HCT116 (cell line): ENCODE measurements at regions not wholly inside any gene's neighbourhood (a gene's known extent, or its start where the extent isn't known, plus 50 kb on each side); places are given as distances from the start of the nearest gene placed in this dataset.

Source experiments
- ATAC-seq: fragments of 200-7000 bp; cut with Tn5 transposase; 2 replicates; pipeline ENCODE4 v1.9.1; 2020; ENCODE audit warnings: mild to moderate bottlenecking, moderate library complexity
- BruUV-seq: library from RNA; stranded (reverse); fragments of 400-500 nt; replicated peaks from 2 replicates; lab custom pipeline; 2021; lab: Mats Ljungman, UMichigan
- CTCF ChIA-PET: fragments of 300-600 bp; sonication (Branson Sonifier 250); formaldehyde crosslinking; loops from one replicate; lab custom pipeline; 2021; ENCODE audit warnings: antibody characterized with exemption; lab: Charles Lee
- POLR2A ChIA-PET: fragments of 300-600, 350-600 bp; sonication (Branson Sonifier 250); formaldehyde crosslinking; loops from one replicate; lab custom pipeline; 2021; ENCODE audit warnings: antibody characterized with exemption; lab: Charles Lee
- RAD21 ChIA-PET, 2 experiments: fragments of 300-600 bp; sonication (Branson Sonifier 250); formaldehyde crosslinking; loops; one replicate each; lab custom pipeline; 2023; ENCODE audit warnings: low total read pairs in 2 of 2; ENCODE audit not compliant: uncharacterized antibody in 2 of 2, unreplicated experiment in 2 of 2, low non-redundant PET in 1 of 2; lab: Charles Lee
- DNase-seq: peaks from one replicate; pipeline ENCODE4 v3.0.0-alpha.2; 2010; ENCODE audit warnings: low read depth, low spot score
- H2AFZ ChIP-seq: fragments of 200-600 bp; shearing (Covaris generic), sonication (generic); 2 replicates; pipeline ENCODE4 v1.6.1; 2017; ENCODE audit warnings: low read depth, mixed run types, mixed read lengths, antibody characterized with exemption, low read length; ENCODE audit not compliant: poor library complexity, severe bottlenecking
- H3K27ac ChIP-seq: 2 replicates; pipeline ENCODE4 v1.5.1; 2012; ENCODE audit warnings: low read depth, low read length
- H3K27me3 ChIP-seq: fragments of 200-600 bp; sonication (generic); 2 replicates; pipeline ENCODE4 v1.6.1; 2016; ENCODE audit warnings: mixed run types, low read length, mixed read lengths; ENCODE audit not compliant: insufficient read depth
- H3K36me3 ChIP-seq, 2 experiments: fragments of 200-500 bp in 1 of 2; fragments of 200-600 bp in 1 of 2; sonication (Bioruptor generic) in 1 of 2; sonication (generic) in 1 of 2; 2 replicates each; pipeline versions ENCODE4 v1.5.1 to v1.6.1; 2014 to 2016; ENCODE audit warnings: low read length in 2 of 2, inconsistent platforms in 1 of 2, mixed read lengths in 1 of 2, mixed run types in 1 of 2; ENCODE audit not compliant: insufficient read depth in 2 of 2, control insufficient read depth in 1 of 2
- H3K4me1 ChIP-seq, 2 experiments: fragments of 200-600 bp in 1 of 2; sonication (generic) in 1 of 2; 2 replicates each; pipeline versions ENCODE4 v1.5.1 to v1.6.1; 2012 to 2017; ENCODE audit warnings: low read length in 2 of 2, inconsistent platforms in 1 of 2, mild to moderate bottlenecking in 1 of 2, mixed read lengths in 1 of 2, mixed run types in 1 of 2, moderate library complexity in 1 of 2; ENCODE audit not compliant: insufficient read depth in 2 of 2, control insufficient read depth in 1 of 2
- H3K4me2 ChIP-seq: fragments of 200-600 bp; sonication (generic); 2 replicates; pipeline ENCODE4 v1.6.1; 2017; ENCODE audit warnings: mixed run types, low read length, mixed read lengths
- H3K4me3 ChIP-seq, 2 experiments: fragments of 200-600 bp in 1 of 2; sonication (generic) in 1 of 2; replicated peaks in 1 of 2; 2 replicates each; pipeline ENCODE4 v1.5.1; 2011 to 2016; ENCODE audit warnings: low read length in 2 of 2, control low read depth in 1 of 2, low read depth in 1 of 2, mild to moderate bottlenecking in 1 of 2, mixed read lengths in 1 of 2, mixed run types in 1 of 2
- H3K79me2 ChIP-seq: fragments of 200-600 bp; sonication (generic); 2 replicates; pipeline ENCODE4 v1.6.1; 2017; ENCODE audit warnings: mild to moderate bottlenecking, mixed run types, low read length, moderate library complexity, mixed read lengths; ENCODE audit not compliant: insufficient read depth
- H3K9ac ChIP-seq: fragments of 200-600 bp; sonication (generic); 2 replicates; pipeline ENCODE4 v1.6.1; 2016; ENCODE audit warnings: low read length, mixed read lengths
- H3K9me2 ChIP-seq: fragments of 200-600 bp; sonication (generic), shearing (Covaris generic); 2 replicates; pipeline ENCODE4 v1.6.1; 2017; ENCODE audit warnings: mixed run types, mild to moderate bottlenecking, moderate library complexity; ENCODE audit not compliant: insufficient read depth
- H3K9me3 ChIP-seq, 2 experiments: fragments of 200-500 bp in 1 of 2; fragments of 200-600 bp in 1 of 2; sonication (Bioruptor generic) in 1 of 2; sonication (generic) in 1 of 2; 2 replicates each; pipeline ENCODE4 v1.6.1; 2014 to 2017; ENCODE audit warnings: low read length in 2 of 2, mixed read lengths in 2 of 2, inconsistent platforms in 1 of 2, low read depth in 1 of 2, mild to moderate bottlenecking in 1 of 2, mixed run types in 1 of 2, moderate library complexity in 1 of 2; ENCODE audit not compliant: control insufficient read depth in 1 of 2, insufficient read depth in 1 of 2
- H4K20me1 ChIP-seq: fragments of 200-600 bp; sonication (generic), shearing (Covaris generic); 2 replicates; pipeline ENCODE4 v1.6.1; 2017; ENCODE audit warnings: mixed run types, mild to moderate bottlenecking, moderate library complexity; ENCODE audit not compliant: insufficient read depth
- ATF3 ChIP-seq: IDR thresholded peaks from 2 replicates; pipeline ENCODE4 v1.6.1; 2012
- CBX3 ChIP-seq: IDR thresholded peaks from 2 replicates; pipeline ENCODE4 v1.6.1; 2012; ENCODE audit warnings: low read depth
- CEBPB ChIP-seq: IDR thresholded peaks from 2 replicates; pipeline ENCODE4 v1.6.1; 2012; ENCODE audit warnings: low read depth
- ELF1 ChIP-seq: IDR thresholded peaks from 2 replicates; pipeline ENCODE4 v1.6.1; 2012; ENCODE audit warnings: low read depth, borderline replicate concordance
- EZH2phosphoT487 ChIP-seq: fragments of 200-600 bp; IDR thresholded peaks from 2 replicates; pipeline ENCODE4 v1.6.1; 2018; ENCODE audit warnings: antibody characterized with exemption, borderline replicate concordance
- FOSL1 ChIP-seq: IDR thresholded peaks from 2 replicates; pipeline ENCODE4 v1.6.1; 2012; ENCODE audit warnings: low read depth
- MAX ChIP-seq: IDR thresholded peaks from 2 replicates; pipeline ENCODE4 v1.6.1; 2012
- POLR2A ChIP-seq: IDR thresholded peaks from 2 replicates; pipeline ENCODE4 v1.7.0; 2011; ENCODE audit warnings: borderline replicate concordance; ENCODE audit not compliant: insufficient read depth, insufficient read length; ENCODE audit errors: extremely low read depth
- POLR2AphosphoS5 ChIP-seq: IDR thresholded peaks from 2 replicates; pipeline ENCODE4 v1.6.1; 2011; ENCODE audit warnings: mild to moderate bottlenecking, low read depth, low read length, moderate library complexity
- RAD21 ChIP-seq: IDR thresholded peaks from 2 replicates; pipeline ENCODE4 v1.6.1; 2012; ENCODE audit warnings: low read depth, mild to moderate bottlenecking
- REST ChIP-seq: IDR thresholded peaks from 2 replicates; pipeline ENCODE4 v1.6.1; 2012; ENCODE audit warnings: low read depth
- TCF7L2 ChIP-seq: IDR thresholded peaks from 2 replicates; pipeline ENCODE4 v1.7.0; 2011; ENCODE audit warnings: borderline replicate concordance, inconsistent platforms; ENCODE audit not compliant: insufficient read depth, insufficient read length; ENCODE audit errors: extremely low read depth
- YY1 ChIP-seq: IDR thresholded peaks from 2 replicates; pipeline ENCODE4 v1.6.1; 2011; ENCODE audit warnings: low read length, low read depth, moderate library complexity, mild to moderate bottlenecking; ENCODE audit not compliant: insufficient replicate concordance; ENCODE audit errors: extremely low read depth
- ZFX ChIP-seq: fragments of 450-650 bp; IDR thresholded peaks from 2 replicates; pipeline ENCODE4 v1.6.1; 2017
- intact Hi-C: fragments of 100-400 bp; cut with micrococcal nuclease; formaldehyde crosslinking; loops from 2 replicates; pipeline ENCODE4 v1.10.0; 2022

- Histone ChIP-seq H3K4me1 (no peaks in the 10 kb centered on the region), H3K9ac (no peak overlapping the region), H4K20me1 (no peaks in the 10 kb centered on the region), H3K79me2 (no peaks in the 10 kb centered on the region), H3K4me3 (no peak overlapping the region), H3K4me2 (no peak overlapping the region), H3K9me2 (no peaks in the 10 kb centered on the region), H3K27me3 (peaks cover 56% of the 10 kb centered on the region), H3K36me3 (no peaks in the 10 kb centered on the region), H3K9me3 (no peaks in the 10 kb centered on the region), H2AFZ (no peak overlapping the region), H3K27ac (no peak overlapping the region)
- ChIA-PET CTCF (no interaction called here), POLR2A (no interaction called here), RAD21 (no interaction called here)
- no TSS peak for BruUV-seq
- TF ChIP-seq POLR2AphosphoS5 (no peak), FOSL1 (no peak), CBX3 (no peak), ZFX (no peak), POLR2A (no peak), ELF1 (no peak), CEBPB (no peak), REST (no peak), RAD21 (no peak), ATF3 (no peak), MAX (no peak), TCF7L2 (no peak), EZH2phosphoT487 (no peak), YY1 (no peak)
- intact Hi-C loops = no loop called here
- no peak for ATAC-seq
- no peak for DNase-seq
Observed at GRCh38 chr16:82265809-82266208, 95.8 kb upstream of the MPHOSPH6 start.
